Mesenchymal stem cell (in vitro differentiated cells and primary cell): ENCODE measurements at regions not wholly inside any gene's neighbourhood (a gene's known extent, or its start where the extent isn't known, plus 50 kb on each side); places are given as distances from the start of the nearest gene placed in this dataset.

Experiments used
- DNase-seq: peaks from one replicate; pipeline ENCODE4 v3.0.0-alpha.2; 2013
- H2AFZ ChIP-seq: one replicate; pipeline ENCODE4 v1.6.1; 2013; ENCODE audit warnings: low read depth, mild to moderate bottlenecking, control low read depth, inconsistent platforms, low read length, moderate library complexity
- H2AK5ac ChIP-seq: 2 replicates; pipeline ENCODE4 v1.6.1; 2013; ENCODE audit warnings: low read length, moderate library complexity, mild to moderate bottlenecking, inconsistent platforms; ENCODE audit not compliant: severe bottlenecking
- H2BK120ac ChIP-seq: one replicate; pipeline ENCODE4 v1.6.1; 2013; ENCODE audit warnings: low read depth, mild to moderate bottlenecking, inconsistent platforms, low read length, moderate library complexity
- H2BK12ac ChIP-seq, 2 experiments: one replicate each; pipeline ENCODE4 v1.6.1; 2013; ENCODE audit warnings: inconsistent platforms in 2 of 2, low read length in 2 of 2, mild to moderate bottlenecking in 2 of 2, moderate library complexity in 2 of 2, control low read depth in 1 of 2
- H2BK15ac ChIP-seq: one replicate; pipeline ENCODE4 v1.6.1; 2013; ENCODE audit warnings: mild to moderate bottlenecking, low read depth, inconsistent platforms; ENCODE audit not compliant: poor library complexity, severe bottlenecking
- H2BK5ac ChIP-seq: 2 replicates; pipeline ENCODE4 v1.6.1; 2013; ENCODE audit warnings: low read depth, mild to moderate bottlenecking, low read length, control low read depth, inconsistent platforms; ENCODE audit not compliant: poor library complexity, severe bottlenecking
- H3K14ac ChIP-seq, 2 experiments: one replicate each; pipeline ENCODE4 v1.6.1; 2013; ENCODE audit warnings: inconsistent platforms in 2 of 2, low read length in 2 of 2, control low read depth in 1 of 2, mild to moderate bottlenecking in 1 of 2, moderate library complexity in 1 of 2
- H3K18ac ChIP-seq, 2 experiments: one replicate each; pipeline ENCODE4 v1.6.1; 2013; ENCODE audit warnings: inconsistent platforms in 2 of 2, low read length in 2 of 2, control low read depth in 1 of 2, low read depth in 1 of 2, mild to moderate bottlenecking in 1 of 2
- H3K23ac ChIP-seq, 2 experiments: one replicate each; pipeline ENCODE4 v1.6.1; 2013; ENCODE audit warnings: inconsistent platforms in 2 of 2, low read length in 2 of 2, mild to moderate bottlenecking in 2 of 2, moderate library complexity in 2 of 2, control low read depth in 1 of 2
- H3K27ac ChIP-seq: 2 replicates; pipeline ENCODE4 v1.5.1; 2013; ENCODE audit warnings: mild to moderate bottlenecking, moderate library complexity, low read length, control low read depth, inconsistent platforms; ENCODE audit not compliant: poor library complexity, severe bottlenecking
- H3K27me3 ChIP-seq, 2 experiments: 2 replicates each; pipeline versions ENCODE4 v1.6.1 to v1.7.0; 2013; ENCODE audit warnings: low read length in 2 of 2, mild to moderate bottlenecking in 2 of 2, moderate library complexity in 2 of 2, control low read depth in 1 of 2, inconsistent platforms in 1 of 2; ENCODE audit not compliant: control insufficient read depth in 1 of 2, insufficient read depth in 1 of 2
- H3K36me3 ChIP-seq, 2 experiments: 2 replicates each; pipeline versions ENCODE4 v1.6.1 to v1.7.0; 2013; ENCODE audit warnings: low read length in 2 of 2, control low read depth in 1 of 2, inconsistent platforms in 1 of 2, low read depth in 1 of 2, mild to moderate bottlenecking in 1 of 2; ENCODE audit not compliant: insufficient read depth in 2 of 2, control insufficient read depth in 1 of 2
- H3K4ac ChIP-seq, 2 experiments: one replicate each; pipeline ENCODE4 v1.6.1; 2013; ENCODE audit warnings: inconsistent platforms in 2 of 2, low read length in 2 of 2, mild to moderate bottlenecking in 2 of 2, moderate library complexity in 2 of 2, control low read depth in 1 of 2, low read depth in 1 of 2
- H3K4me1 ChIP-seq: 2 replicates; pipeline ENCODE4 v1.6.1; 2013; ENCODE audit warnings: low read depth, low read length, control low read depth; ENCODE audit not compliant: control insufficient read depth, insufficient read depth
- H3K4me2 ChIP-seq: 2 replicates; pipeline ENCODE4 v1.6.1; 2013; ENCODE audit warnings: low read length, mild to moderate bottlenecking, inconsistent platforms; ENCODE audit not compliant: poor library complexity, severe bottlenecking
- H3K4me3 ChIP-seq, 2 experiments: 2 replicates each; pipeline versions ENCODE4 v1.5.1 to v1.7.0; 2013; ENCODE audit warnings: low read length in 2 of 2, mild to moderate bottlenecking in 2 of 2, control low read depth in 1 of 2, low read depth in 1 of 2; ENCODE audit not compliant: insufficient read depth in 1 of 2
- H3K79me1 ChIP-seq: replicated peaks from 2 replicates; pipeline ENCODE4 v1.6.1; 2013; ENCODE audit warnings: mild to moderate bottlenecking, control low read depth, low read length, inconsistent platforms; ENCODE audit not compliant: poor library complexity, severe bottlenecking
- H3K9ac ChIP-seq: 2 replicates; pipeline ENCODE4 v1.7.0; 2013; ENCODE audit warnings: mild to moderate bottlenecking, low read length, moderate library complexity
- H3K9me3 ChIP-seq: 2 replicates; pipeline ENCODE4 v1.7.0; 2013; ENCODE audit warnings: mild to moderate bottlenecking, low read length; ENCODE audit not compliant: control insufficient read depth
- H4K8ac ChIP-seq: one replicate; pipeline ENCODE4 v1.6.1; 2013; ENCODE audit warnings: inconsistent platforms, mild to moderate bottlenecking, low read length, moderate library complexity
- H4K91ac ChIP-seq: one replicate; pipeline ENCODE4 v1.6.1; 2013; ENCODE audit warnings: mild to moderate bottlenecking, low read length, inconsistent platforms
- WGBS: methylation state at CpG from one replicate; pipeline ENCODE4 v1.1.7; 2013; ENCODE audit warnings: mixed read lengths; 5-methylcytosine and 5-hydroxymethylcytosine counted together

DNA sequence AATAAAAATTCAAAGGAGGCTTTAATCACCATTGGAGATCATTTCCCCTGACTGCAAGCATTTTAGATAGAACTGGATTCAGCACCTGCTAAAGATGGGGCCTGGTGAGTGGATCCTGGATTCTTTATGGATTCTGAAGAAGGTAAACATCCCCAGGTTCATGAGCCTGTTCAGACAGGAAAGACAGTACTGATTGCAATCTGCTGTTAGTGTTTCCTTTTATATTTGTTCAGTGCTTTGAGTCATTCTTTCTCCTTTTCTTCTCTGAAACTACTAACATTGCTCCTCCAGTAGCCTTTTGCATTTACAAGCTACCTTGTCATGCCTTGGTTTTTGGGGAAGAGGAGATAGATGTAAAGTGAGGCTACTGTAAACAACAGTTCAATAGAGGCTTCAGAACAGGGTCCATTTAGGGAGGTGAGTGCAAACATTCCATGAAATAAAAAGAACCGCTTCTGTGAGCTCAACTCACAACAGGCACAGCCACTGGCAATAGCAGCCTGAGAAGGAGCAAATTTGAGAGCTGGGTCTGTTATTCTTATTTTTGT lies 66.4 kb upstream of the PRL start:
- H3K9ac ChIP-seq = no peak overlapping the region
- no peak overlapping the region for H2AK5ac ChIP-seq
- no peak overlapping the region for H3K4me2 ChIP-seq
- H3K27me3 ChIP-seq = no peaks in the 10 kb centered on the region
- H3K4me1 ChIP-seq = peaks cover 2% of the 10 kb centered on the region
- H2AFZ ChIP-seq = no peak overlapping the region
- H3K4me3 ChIP-seq = no peak overlapping the region
- WGBS = 100% methylated on average over 1 of the region's 1 CpG
- H3K18ac ChIP-seq = no peak overlapping the region
- no peaks in the 10 kb centered on the region for H3K79me1 ChIP-seq
- H4K91ac ChIP-seq = no peak overlapping the region
- H2BK12ac ChIP-seq = no peak overlapping the region
- no peak overlapping the region for H3K14ac ChIP-seq
- no peaks in the 10 kb centered on the region for H3K36me3 ChIP-seq
- no peak for DNase-seq
- H3K4ac ChIP-seq = no peak overlapping the region
- no peak overlapping the region for H4K8ac ChIP-seq
- H3K23ac ChIP-seq = no peak overlapping the region
- H3K27ac ChIP-seq = no peak overlapping the region
- H2BK5ac ChIP-seq = no peak overlapping the region
- H2BK120ac ChIP-seq = no peak overlapping the region
- no peaks in the 10 kb centered on the region for H3K9me3 ChIP-seq
- H2BK15ac ChIP-seq = no peak overlapping the region

DNA sequence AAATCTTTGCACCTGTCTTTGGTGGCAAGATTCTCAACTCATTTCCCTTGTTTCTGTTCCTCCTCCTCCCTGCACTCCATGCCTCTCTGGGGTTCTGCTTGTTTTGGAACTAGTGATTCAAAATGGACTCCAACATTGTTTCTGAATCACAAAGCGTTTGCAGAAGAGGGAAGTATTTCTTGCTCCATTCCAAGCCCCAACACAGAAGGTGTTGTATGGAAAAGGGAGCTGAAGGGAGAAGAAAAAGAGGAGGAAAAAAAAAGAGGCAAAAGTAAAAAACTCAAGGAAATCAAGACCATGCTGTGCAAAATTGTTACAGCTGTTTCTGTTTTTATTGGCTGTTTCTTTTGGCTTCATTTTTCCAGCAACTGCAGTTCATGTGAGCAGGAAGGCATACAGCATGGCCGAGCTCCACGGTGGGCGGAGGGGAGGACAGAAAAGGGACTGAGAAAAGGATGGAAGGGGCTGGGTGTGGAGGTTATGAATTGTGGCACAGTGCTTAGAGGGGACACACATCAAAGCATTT lies 66.9 kb upstream of the PRL start:
- no peak overlapping the region for H3K23ac ChIP-seq
- no peak overlapping the region for H3K4me3 ChIP-seq
- H2AFZ ChIP-seq = no peak overlapping the region
- no peak overlapping the region for H3K4me2 ChIP-seq
- no peak overlapping the region for H3K14ac ChIP-seq
- no peak overlapping the region for H3K4ac ChIP-seq
- no peak overlapping the region for H4K8ac ChIP-seq
- H2BK120ac ChIP-seq = no peak overlapping the region
- H3K9me3 ChIP-seq = no peaks in the 10 kb centered on the region
- no peak overlapping the region for H3K27ac ChIP-seq
- H3K79me1 ChIP-seq = no peaks in the 10 kb centered on the region
- DNase-seq = no peak
- H3K18ac ChIP-seq = no peak overlapping the region
- no peak overlapping the region for H2BK5ac ChIP-seq
- peaks cover 4% of the 10 kb centered on the region for H3K4me1 ChIP-seq
- no peak overlapping the region for H2BK12ac ChIP-seq
- 98% methylated on average over 3 of the region's 4 CpGs for WGBS
- no peak overlapping the region for H2AK5ac ChIP-seq
- H3K9ac ChIP-seq = no peak overlapping the region
- no peaks in the 10 kb centered on the region for H3K27me3 ChIP-seq
- H4K91ac ChIP-seq = no peak overlapping the region
- H2BK15ac ChIP-seq = no peak overlapping the region
- no peaks in the 10 kb centered on the region for H3K36me3 ChIP-seq

- no peak overlapping the region for H3K27ac ChIP-seq
- no peak overlapping the region for H3K4ac ChIP-seq
- 82% methylated on average over 2 of the region's 2 CpGs for WGBS
- no peak overlapping the region for H3K9ac ChIP-seq
- H3K79me1 ChIP-seq = no peaks in the 10 kb centered on the region
- H2AFZ ChIP-seq = no peak overlapping the region
- H2BK5ac ChIP-seq = no peak overlapping the region
- H3K18ac ChIP-seq = no peak overlapping the region
- H3K36me3 ChIP-seq = no peaks in the 10 kb centered on the region
- no peak overlapping the region for H3K4me3 ChIP-seq
- H3K27me3 ChIP-seq = no peaks in the 10 kb centered on the region
- no peak overlapping the region for H2BK12ac ChIP-seq
- no peaks in the 10 kb centered on the region for H3K9me3 ChIP-seq
- H3K4me1 ChIP-seq = peaks cover 4% of the 10 kb centered on the region
- H3K14ac ChIP-seq = no peak overlapping the region
- no peak overlapping the region for H2BK120ac ChIP-seq
- no peak overlapping the region for H4K91ac ChIP-seq
- no peak for DNase-seq
- H4K8ac ChIP-seq = no peak overlapping the region
- no peak overlapping the region for H3K23ac ChIP-seq
- no peak overlapping the region for H2AK5ac ChIP-seq
- no peak overlapping the region for H3K4me2 ChIP-seq
- H2BK15ac ChIP-seq = no peak overlapping the region
Observed at GRCh38 chr6:22364306-22364705, 67.5 kb upstream of the PRL start.

DNA sequence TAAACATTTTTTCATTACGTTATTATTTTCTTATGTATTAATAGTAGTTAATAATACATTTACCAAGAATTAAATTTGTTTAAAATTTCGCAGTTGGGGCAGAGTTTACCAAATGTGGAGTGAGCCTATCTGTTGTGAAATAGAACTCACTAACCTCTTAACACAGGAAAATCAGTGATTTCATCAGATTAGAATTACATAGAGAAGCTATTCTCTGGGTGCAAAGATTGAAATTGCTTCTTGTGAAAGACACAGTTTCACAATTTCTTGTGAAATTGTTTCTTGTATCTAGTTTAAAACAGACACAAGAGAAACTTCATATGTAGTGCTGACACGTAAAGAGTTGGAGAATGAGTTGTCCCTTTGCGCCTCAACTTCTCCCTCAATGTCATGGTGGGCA lies 69.4 kb upstream of the PRL start:
- Histone ChIP-seq H4K91ac (no peak overlapping the region), H2AK5ac (no peak overlapping the region), H3K4me3 (no peak overlapping the region), H3K14ac (no peak overlapping the region), H3K4me1 (peaks cover 4% of the 10 kb centered on the region), H3K36me3 (no peaks in the 10 kb centered on the region), H3K9me3 (no peaks in the 10 kb centered on the region), H2BK120ac (no peak overlapping the region), H3K18ac (no peak overlapping the region), H3K27ac (no peak overlapping the region), H3K79me1 (no peaks in the 10 kb centered on the region), H3K4ac (no peak overlapping the region), H2BK15ac (no peak overlapping the region), H2BK12ac (no peak overlapping the region), H3K9ac (no peak overlapping the region), H3K27me3 (no peaks in the 10 kb centered on the region), H2BK5ac (no peak overlapping the region), H2AFZ (no peak overlapping the region), H3K4me2 (no peak overlapping the region), H3K23ac (no peak overlapping the region), H4K8ac (no peak overlapping the region)
- 45% methylated on average over 2 of the region's 4 CpGs for WGBS
- peak; percentile 45 for DNase-seq
